HG03064 (cell line): ENCODE measurements at regions not wholly inside any gene's neighbourhood (a gene's known extent, or its start where the extent isn't known, plus 50 kb on each side); places are given as distances from the start of the nearest gene placed in this dataset.
"Not testable (repeated sequence)": the region's sequence is repeated elsewhere in the genome, so short reads cannot be mapped to it uniquely, and the experiment has no call there.

ENCODE experiments used
- ATAC-seq: cut with Tn5 transposase; IDR thresholded peaks from one replicate; pipeline ENCODE4 v1.9.1; 2021; ENCODE audit warnings: low read depth; ENCODE audit not compliant: unreplicated experiment

DNA sequence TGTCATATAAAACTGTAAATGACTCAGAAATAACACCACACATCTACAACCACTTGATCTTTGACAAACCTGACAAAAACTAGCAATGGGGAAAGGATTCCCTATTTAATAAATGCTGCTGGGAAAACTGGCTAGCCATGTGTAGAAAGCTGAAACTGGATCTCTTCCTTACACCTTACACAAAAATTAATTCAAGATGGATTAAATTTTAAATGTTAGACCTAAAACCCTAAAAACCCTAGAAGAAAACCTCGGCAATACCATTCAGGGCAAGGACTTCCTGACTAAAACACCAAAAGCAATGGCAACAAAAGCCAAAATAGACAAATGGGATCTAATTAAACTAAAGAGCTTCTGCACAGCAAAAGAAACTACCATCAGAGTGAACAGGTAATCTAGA is 1315.3 kb upstream of the CNTN5 start:
- not testable (repeated sequence) for ATAC-seq

DNA sequence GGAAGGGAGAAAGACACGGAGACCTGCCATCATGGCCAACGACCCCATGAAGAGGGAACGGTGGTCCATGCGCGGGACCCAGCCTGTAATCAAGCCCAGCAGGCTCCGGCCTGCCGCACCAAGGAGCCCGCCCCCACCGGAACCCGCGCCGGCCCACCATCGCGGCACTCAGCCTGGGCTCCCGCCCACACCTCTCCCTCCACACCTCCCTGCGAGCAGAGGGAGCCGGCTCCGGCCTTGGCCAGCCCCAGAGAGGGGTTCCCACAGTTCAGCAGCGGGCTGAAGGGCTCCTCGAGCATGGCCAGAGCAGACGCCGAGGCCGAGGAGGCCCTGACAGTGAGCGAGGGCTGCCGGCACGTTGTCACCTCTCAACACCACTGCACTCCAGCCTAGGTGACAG is 1302.8 kb upstream of the CNTN5 start:
- no peak for ATAC-seq

DNA sequence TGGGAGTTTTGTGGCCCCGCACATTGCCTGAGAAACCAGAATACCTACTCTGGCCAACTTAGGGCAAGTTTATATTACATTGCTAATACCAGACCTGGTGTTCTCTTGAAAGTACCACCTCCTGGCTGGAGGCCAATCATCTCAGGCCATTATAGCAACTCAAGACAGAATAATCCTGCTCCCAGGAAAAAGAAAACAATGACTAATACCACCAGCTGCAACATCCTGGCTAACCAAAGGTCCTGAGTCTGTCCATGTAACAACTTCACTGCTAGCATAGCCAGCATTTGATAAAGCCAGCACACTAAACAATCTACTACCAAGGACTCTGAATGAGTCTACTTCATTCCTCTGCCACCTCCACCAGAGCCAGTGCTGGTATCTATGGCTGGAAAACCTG is 1298.7 kb upstream of the CNTN5 start:
- no peak for ATAC-seq

DNA sequence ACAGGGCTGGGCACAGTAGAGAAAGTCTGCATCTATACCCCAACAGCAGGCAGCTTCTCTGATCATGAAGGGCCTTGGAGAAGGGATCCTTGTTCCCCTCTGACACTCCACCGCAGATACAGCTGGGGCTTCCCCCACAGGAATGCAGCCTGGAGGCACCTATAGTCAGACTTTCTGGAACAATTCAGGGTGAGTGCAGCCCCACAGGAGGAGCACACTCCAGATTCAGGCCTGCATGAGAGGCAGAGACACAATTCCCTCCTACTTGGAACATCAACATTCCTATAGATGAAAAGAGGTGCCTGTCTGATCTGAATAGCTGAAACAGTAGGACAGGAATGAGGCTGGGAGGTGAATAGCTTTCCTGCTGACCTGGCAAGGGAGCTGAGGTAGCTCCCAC is 1298.0 kb upstream of the CNTN5 start:
- ATAC-seq = no peak

DNA sequence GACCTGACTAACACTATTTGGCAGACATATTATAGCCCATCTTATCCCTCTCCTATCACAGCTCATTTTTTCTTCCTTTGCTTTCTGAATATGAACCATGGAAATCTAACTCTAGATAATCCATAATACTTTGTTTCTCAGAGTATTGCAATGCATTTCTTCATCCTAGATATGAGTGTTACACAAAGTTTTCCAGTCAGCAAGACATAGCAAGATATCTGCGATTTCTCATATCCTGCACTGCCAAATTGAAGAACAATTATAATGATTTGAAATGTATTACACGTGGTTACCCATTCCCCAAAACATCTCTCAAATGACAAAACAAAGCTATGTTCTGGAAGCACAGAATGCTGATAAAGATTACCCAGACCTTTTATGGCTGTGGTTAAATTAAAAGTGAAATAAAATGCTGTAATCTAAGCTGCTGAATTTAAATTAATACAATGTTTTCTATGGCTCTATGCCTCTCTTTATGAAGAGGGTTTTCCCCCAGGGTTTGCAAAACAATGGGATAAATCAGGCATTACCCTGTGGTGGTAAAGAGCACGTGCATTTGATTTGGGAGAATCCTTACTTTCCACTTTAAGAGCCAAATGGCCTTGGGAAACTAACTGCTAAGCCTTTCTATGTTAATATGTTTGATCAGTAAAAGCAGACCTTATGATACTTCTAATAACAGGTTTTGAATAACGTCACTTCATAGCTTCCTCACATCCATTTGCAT is 1291.0 kb upstream of the CNTN5 start:
- no peak for ATAC-seq

DNA sequence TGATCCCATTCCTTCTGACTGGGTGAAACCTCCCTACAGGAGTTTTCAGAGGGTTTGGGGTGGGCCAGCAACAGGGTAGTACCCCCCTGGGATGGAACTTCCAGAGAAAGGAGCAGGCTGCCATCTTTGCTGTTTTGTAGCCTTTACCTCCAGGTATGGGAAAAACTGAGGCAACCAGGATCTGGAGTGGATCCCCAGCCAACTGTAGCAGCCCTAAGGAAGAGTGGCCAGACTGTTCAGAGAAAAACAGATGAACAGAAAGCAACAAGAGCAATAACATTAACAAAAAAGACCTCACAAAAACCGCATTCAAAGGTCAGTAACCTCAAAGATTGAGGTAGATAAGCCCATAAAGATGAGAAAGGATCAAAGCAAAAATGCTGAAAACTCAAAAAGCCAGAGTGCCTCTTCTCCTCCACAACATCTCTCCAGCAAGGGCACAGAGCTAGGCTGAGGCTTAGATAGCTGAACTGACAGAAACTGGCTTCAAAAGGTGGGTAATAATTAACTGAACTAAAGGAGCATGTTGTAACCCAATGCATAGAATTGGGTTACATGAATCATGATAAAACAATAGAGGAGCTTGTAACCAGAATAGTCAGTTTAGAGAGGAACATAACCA is 1288.6 kb upstream of the CNTN5 start:
- ATAC-seq = no peak

DNA sequence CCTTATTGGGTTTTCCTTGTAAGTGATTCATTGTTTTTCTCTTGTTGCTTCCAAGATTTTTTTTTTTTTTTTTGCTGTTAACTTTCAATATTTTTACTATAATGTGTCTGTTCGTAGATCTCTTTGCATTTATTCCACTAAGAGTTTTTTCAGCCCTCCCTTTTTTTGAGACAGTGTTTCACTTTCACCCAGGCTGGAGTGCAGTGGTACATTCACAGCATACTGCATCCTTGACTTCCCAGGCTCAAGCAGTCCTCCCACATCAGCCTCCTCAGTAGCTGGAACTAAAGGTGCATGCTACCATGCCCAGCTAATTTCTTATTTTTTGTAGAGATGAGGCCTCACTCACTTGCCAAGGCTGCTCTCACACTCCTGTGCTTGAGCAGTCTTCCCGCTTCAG is 1282.0 kb upstream of the CNTN5 start:
- ATAC-seq = no peak

DNA sequence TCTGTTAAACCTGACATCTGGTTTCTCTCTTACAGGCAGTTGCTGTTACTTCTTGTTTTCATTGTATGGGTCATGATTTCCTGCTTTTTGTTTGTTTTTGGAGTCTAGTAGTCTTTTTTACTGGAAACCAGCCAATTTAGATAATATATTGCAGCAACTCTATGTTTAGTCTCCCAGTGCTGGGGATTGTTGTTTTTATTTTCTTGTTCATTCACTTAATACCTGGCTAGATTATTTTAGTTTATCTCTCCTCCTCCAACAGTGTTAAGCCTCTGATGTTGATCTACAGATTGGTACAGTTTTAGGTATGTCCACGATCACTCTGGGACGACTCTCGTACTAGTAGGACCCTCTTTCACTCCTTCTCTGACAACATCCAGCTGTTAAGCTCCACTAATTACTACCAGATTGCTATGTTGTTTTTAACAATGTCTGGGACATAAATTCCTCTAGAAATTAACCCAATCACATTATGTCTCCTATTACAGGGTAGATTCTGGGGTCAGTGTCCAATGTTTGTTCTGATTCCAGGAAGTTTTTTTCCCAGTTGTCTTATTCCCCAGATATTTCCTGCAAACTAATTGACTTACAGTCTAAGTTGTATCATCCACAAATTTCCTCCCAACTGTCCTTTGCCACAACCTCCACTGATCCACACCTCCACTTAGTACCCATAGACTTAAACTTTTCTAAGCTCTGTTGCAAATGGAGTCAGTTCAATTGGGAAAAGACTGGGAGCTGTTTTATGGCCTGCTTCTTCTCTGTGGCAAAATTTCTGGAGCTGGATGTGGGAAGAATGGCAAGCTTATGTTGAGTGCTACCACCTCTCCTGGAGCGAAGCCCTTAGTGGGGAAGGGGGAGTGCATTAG is 1280.6 kb upstream of the CNTN5 start:
- no peak for ATAC-seq

- ATAC-seq = no peak
These were observed 1280.0 kb upstream of the CNTN5 start for GRCh38 chr11:97740801-97741151.

GRCh38 chr11:97742717-97743116 is 1278.0 kb upstream of the CNTN5 start:
- ATAC-seq = no peak

GRCh38 chr11:97743205-97743742 is 1277.5 kb upstream of the CNTN5 start:
- no peak for ATAC-seq

DNA sequence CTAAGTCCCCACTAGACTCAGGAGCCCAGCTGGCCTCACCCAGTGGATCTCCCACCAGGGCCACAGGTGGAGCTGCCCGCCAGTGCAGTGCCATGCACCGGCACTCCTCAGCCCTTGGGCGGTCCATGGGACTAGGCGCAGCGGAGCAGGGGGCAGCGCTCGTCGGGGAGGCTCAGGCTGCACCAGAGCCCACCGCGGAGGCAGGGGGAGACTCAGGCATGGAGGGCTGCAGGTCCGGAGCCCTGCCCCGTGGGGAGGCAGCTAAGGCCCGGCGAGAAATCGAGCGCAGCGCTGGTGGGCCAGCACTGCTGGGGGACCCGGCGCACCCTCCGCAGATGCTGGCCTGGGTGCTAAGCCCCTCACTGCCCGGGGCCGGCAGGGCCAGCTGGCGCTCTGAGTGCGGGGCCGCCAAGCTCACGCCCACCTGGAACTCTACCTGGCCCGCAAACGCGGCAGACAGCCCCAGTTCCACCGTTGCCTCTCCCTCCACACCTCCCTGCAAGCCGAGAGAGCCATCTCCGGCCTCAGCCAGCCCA is 1275.2 kb upstream of the CNTN5 start:
- ATAC-seq = no peak

- ATAC-seq = no peak
These were observed 1273.9 kb upstream of the CNTN5 start for GRCh38 chr11:97746818-97747217.

GRCh38 chr11:97751405-97751804 is 1269.3 kb upstream of the CNTN5 start:
- ATAC-seq = no peak

- ATAC-seq = no peak
These were observed 1268.8 kb upstream of the CNTN5 start for GRCh38 chr11:97751952-97752351.

DNA sequence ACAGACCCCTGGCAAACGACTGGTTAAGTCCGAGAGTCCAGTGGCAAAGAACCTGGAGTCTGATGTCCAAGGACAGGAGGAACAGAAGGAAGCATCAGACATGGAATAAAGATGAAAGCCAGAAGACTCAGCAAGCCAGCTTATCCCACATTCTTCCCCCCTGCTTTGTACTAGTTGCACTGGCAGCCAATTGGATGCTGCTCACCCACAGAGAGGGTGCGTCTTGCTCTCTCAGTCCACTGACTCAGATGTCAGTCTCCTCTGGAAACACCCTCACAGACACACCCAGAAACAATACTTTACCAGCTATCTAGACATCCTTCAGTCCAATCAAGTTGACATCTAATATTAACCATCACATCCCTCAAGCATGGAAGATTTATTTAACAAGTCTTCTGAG is 1265.8 kb upstream of the CNTN5 start:
- ATAC-seq = no peak

DNA sequence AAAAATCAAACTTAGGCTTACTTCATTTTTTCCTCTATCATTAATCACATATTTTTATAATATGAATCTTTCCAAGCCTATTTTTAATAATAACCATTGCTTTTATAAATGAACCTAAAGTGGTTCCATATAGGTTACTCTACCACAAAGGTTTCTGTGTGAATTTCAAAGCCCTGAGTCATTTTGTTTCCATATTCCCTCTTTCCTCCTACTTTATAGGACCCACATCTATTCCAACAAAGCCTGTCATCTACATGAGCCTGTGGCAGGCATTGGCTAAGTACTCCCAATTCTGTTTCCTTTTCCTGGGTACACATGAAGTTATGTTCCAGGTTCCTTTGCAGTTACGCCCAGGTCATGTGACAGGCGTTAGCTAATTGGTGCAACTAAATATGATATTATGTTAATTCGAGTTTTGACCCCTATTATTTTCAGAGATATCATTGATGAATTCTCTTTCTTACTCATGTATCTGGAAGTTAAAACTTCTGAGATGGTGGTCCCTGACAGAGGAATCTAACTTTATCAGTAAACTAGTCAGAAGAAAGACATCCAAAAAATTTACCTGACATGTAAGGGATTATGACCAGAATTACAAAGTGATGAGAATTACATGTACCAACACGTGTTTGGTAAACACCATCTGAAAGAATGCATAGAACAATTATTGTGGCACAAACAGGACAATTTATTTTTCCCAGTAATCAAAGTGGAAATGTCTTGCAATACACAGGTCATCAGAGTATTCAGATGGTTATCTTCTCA is 1264.0 kb upstream of the CNTN5 start:
- ATAC-seq = no peak

GRCh38 chr11:97761175-97761574 is 1259.6 kb upstream of the CNTN5 start:
- no peak for ATAC-seq

DNA sequence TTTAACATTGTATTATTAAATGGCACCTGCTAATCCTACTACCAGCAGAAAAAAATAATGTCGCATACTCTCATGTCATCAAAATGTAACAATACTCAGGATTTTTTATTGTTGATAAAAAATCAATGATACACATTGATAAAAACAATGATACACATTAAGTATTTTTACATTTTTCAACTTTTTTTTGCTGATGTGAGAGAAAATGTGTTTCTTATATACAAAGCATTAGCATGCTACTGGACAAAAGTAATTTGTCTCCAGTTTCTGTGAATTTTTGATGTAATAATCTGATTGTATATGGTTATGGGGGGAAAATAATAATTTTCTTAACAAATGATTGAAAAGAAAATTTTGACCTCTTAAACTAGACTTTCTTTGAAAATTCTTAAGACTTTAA is 1256.6 kb upstream of the CNTN5 start:
- no peak for ATAC-seq

GRCh38 chr11:97764605-97765004 is 1256.1 kb upstream of the CNTN5 start:
- no peak for ATAC-seq
